ENCODE measurements at regions not wholly inside any gene's neighbourhood (a gene's known extent, or its start where the extent isn't known, plus 50 kb on each side); places are given as distances from the start of the nearest gene placed in this dataset.

GRCh38 chr6:1516742-1517520, 92.8 kb upstream of the FOXC1 start:
- DNase-seq = no peak

- no peak for DNase-seq
These were observed 90.9 kb upstream of the FOXC1 start for GRCh38 chr6:1518855-1519254.

GRCh38 chr6:1519597-1519996, 90.1 kb upstream of the FOXC1 start:
- DNase-seq = no peak

- no peak for DNase-seq
These were observed 86.9 kb upstream of the FOXC1 start for GRCh38 chr6:1522779-1523178.

GRCh38 chr6:1524040-1524480, 85.7 kb upstream of the FOXC1 start:
- DNase-seq = peak; percentile 78

GRCh38 chr6:1525364-1526038, 84.2 kb upstream of the FOXC1 start:
- no peak for DNase-seq

- DNase-seq = peak; percentile 72
These were observed 83.2 kb upstream of the FOXC1 start for GRCh38 chr6:1526398-1527072.

- DNase-seq = peak; percentile 88
These were observed 82.7 kb upstream of the FOXC1 start for GRCh38 chr6:1527073-1527457.

GRCh38 chr6:1535295-1535694, 74.4 kb upstream of the FOXC1 start:
- no peak for DNase-seq

- no peak for DNase-seq
These were observed 72.9 kb upstream of the FOXC1 start for GRCh38 chr6:1536526-1537429.

- DNase-seq = peak; percentile 29
These were observed 71.3 kb upstream of the FOXC1 start for GRCh38 chr6:1538369-1538768.

GRCh38 chr6:1538810-1539478, 70.8 kb upstream of the FOXC1 start:
- DNase-seq = peak; percentile 74

GRCh38 chr6:1540864-1541521, 68.7 kb upstream of the FOXC1 start:
- DNase-seq = no peak

- DNase-seq = no peak
These were observed 67.4 kb upstream of the FOXC1 start for GRCh38 chr6:1542335-1542734.

- DNase-seq = no peak
These were observed 67.0 kb upstream of the FOXC1 start for GRCh38 chr6:1542764-1543163.

- no peak for DNase-seq
These were observed 65.7 kb upstream of the FOXC1 start for GRCh38 chr6:1544000-1544399.

GRCh38 chr6:1544603-1545002, 65.1 kb upstream of the FOXC1 start:
- no peak for DNase-seq

GRCh38 chr6:1545654-1546053, 64.1 kb upstream of the FOXC1 start:
- no peak for DNase-seq

GRCh38 chr6:1547785-1548184, 61.9 kb upstream of the FOXC1 start:
- DNase-seq = no peak

- DNase-seq = no peak
These were observed 58.5 kb upstream of the FOXC1 start for GRCh38 chr6:1551249-1551648.

GRCh38 chr6:1552296-1552761, 57.4 kb upstream of the FOXC1 start:
- DNase-seq = no peak
